ENCODE measurements at regions not wholly inside any gene's neighbourhood (a gene's known extent, or its start where the extent isn't known, plus 50 kb on each side); places are given as distances from the start of the nearest gene placed in this dataset.
A peak's percentile ranks its signal among the peaks of the same experiment; 100 is the strongest.
"Not testable (repeated sequence)": the region's sequence is repeated elsewhere in the genome, so short reads cannot be mapped to it uniquely, and the experiment has no call there.

GRCh38 chr7:83738291-83738835, 89.4 kb upstream of the SEMA3E start:
- DNase-seq (ENCODE audit: low read depth), result no peak

DNA sequence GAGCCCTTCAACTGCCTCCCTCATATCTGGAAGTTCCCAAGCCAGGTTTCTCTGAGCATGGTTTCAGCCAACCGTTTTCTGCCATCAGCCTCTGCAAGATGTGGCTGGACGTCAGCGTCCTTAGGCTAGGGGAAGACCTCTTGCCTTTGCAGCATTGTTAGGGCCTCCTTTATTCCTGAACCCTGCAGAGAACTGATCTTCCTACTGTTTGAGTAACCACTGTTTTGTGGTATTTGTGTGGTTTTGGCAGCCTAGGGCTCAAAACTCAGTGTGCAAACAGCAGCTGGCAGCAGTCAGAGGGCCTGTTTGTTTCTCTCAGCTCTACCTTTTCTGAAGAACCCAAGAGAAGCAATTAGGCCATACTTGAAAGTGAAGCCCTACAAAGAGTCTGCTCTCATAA, 83.4 kb upstream of the SEMA3E start:
- DNase-seq (ENCODE audit: low read depth), result peak; percentile 7

DNA sequence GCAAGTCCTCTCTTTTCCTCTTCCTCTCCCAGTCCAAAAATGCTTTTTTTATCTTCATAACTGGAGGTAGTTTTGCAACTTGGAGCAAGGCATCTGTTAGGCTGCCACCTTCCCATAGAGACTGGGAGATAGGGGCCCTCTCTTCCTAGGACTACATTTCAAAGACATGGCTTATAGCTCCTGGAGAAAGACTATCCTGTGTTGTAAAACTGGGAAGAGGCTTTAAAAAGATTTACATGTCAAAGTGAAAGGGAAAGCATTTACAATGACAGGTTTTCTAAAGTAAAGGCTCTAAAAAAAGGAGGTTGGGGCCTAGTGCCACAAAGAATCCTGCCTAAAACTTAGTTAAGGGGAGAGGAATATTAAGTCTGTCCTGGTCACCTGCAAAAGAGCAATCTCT, 82.2 kb upstream of the SEMA3E start:
- DNase-seq (ENCODE audit: low read depth), result no peak

DNA sequence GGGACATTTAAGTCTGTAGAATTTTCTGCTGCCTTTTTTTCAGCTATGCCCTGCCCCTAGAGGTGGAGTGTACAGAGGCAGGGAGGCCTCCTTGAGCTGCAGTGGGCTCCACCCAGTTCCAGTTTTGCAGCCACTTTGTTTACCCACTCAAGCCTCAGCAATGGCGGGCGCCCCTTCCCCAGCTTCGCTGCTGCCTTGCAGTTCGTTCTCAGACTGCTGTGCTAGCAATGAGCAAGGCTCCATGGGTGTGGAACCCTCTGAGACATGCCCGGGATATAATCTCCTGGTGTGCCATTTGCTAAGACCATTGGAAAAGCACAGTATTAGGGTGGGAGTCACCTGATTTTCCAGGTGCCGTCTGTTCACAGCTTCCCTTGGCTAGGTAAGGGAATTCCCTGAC, 68.0 kb upstream of the SEMA3E start:
- DNase-seq (ENCODE audit: low read depth), result not testable (repeated sequence)

DNA sequence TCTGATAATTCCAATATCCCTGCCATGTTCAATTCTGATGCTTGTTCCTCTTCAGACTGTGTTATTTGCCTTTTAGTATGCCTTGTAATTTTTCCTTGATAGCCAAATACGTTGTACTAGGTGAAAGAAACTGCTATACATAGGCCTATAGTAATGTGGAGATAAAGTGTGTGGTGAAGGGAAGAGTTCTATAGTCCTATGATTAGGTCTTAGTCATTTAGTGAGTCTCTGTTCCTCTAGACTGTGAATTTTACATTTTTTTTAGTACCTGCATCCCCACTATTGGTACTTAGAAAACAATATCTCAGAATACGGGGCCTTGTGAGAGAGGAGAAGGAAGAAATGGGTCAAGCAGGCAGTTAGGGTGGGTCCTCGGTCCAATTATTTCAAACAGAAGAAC, 59.6 kb upstream of the SEMA3E start:
- no peak for DNase-seq (ENCODE audit: low read depth)

- peak; percentile 12 for DNase-seq (ENCODE audit: low read depth)
Measured at GRCh38 chr7:83704564-83704963, 55.6 kb upstream of the SEMA3E start.

- DNase-seq (ENCODE audit: low read depth), result no peak
Measured at GRCh38 chr7:83702446-83702845, 53.5 kb upstream of the SEMA3E start.

DNA sequence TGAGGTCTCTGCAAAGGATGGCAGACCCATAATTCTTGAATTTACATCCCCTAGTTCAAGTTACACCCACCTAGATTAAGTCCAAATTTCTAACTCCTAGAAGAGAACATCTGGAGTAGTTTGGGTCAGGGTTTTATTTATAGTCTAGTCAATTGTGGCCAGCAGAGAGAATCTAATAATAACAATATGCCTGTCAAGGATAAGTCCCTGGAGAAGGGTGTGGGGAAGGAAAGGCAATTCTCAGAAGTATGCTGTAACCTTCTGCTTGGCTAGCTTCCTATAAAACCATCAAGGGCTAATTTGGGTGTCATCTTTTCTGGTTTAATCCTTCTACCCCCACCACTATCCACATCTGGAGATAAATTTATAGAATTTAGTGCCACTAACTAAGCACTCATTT, 52.8 kb upstream of the SEMA3E start:
- no peak for DNase-seq (ENCODE audit: low read depth)

Data from Daoy (cell line).